ENCODE measurements at regions not wholly inside any gene's neighbourhood (a gene's known extent, or its start where the extent isn't known, plus 50 kb on each side); places are given as distances from the start of the nearest gene placed in this dataset.

GRCh38 chr9:627336-627970, 214.0 kb upstream of the DMRT1 start:
- no peak overlapping the region for H3K27ac ChIP-seq (ENCODE audit: low read depth in 1 of 2, low read length in 2 of 2)
- no peak overlapping the region for H3K9ac ChIP-seq (ENCODE audit: low read depth in 1 of 2, low read length in 2 of 2)
- no peaks in the 10 kb centered on the region for H3K4me1 ChIP-seq (ENCODE audit: control insufficient read depth in 4 of 4, insufficient read depth in 4 of 4, low read length in 3 of 4)
- no peaks in the 10 kb centered on the region for H3K36me3 ChIP-seq (ENCODE audit: control insufficient read depth in 4 of 4, insufficient read depth in 3 of 4, low read depth in 1 of 4, low read length in 3 of 4)
- H3K9me3 ChIP-seq (ENCODE audit: control insufficient read depth in 4 of 4, low read length in 3 of 4), result no peaks in the 10 kb centered on the region
- WGBS, result 66% methylated on average over 2 of the region's 2 CpGs
- TF ChIP-seq FOXA1 (IDR thresholded peaks at IDR 0.05), result no peak
- no peak for TF ChIP-seq EGR1 (IDR thresholded peaks at IDR 0.05; ENCODE audit: low read depth in 2 of 2)
- H3K4me3 ChIP-seq (ENCODE audit: low read depth in 1 of 3, low read length in 3 of 3), result no peak overlapping the region
- no peaks in the 10 kb centered on the region for H3K27me3 ChIP-seq (ENCODE audit: control insufficient read depth in 4 of 4, insufficient read depth in 4 of 4, low read length in 3 of 4)
- DNase-seq (ENCODE audit: low spot score), result no peak

- no peaks in the 10 kb centered on the region for H3K36me3 ChIP-seq (ENCODE audit: control insufficient read depth in 4 of 4, insufficient read depth in 3 of 4, low read depth in 1 of 4, low read length in 3 of 4)
- H3K27ac ChIP-seq (ENCODE audit: low read depth in 1 of 2, low read length in 2 of 2), result no peak overlapping the region
- no peak for DNase-seq (ENCODE audit: low spot score)
- TF ChIP-seq NR2F2 (IDR thresholded peaks at IDR 0.05) (no peak), TAF1 (conservative IDR thresholded peaks at IDR 0.05) (no peak), EGR1 (IDR thresholded peaks at IDR 0.05; ENCODE audit: low read depth in 2 of 2) (no peak), CTCF (IDR thresholded peaks at IDR 0.05; ENCODE audit: low read depth, low read length, missing input control) (no peak), RAD21 (IDR thresholded peaks at IDR 0.05) (no peak), RXRA (IDR thresholded peaks at IDR 0.05) (no peak), REST (IDR thresholded peaks at IDR 0.05) (no peak), HNF4G (IDR thresholded peaks at IDR 0.05) (no peak), MAX (IDR thresholded peaks at IDR 0.05) (no peak), HNF4A (conservative IDR thresholded peaks at IDR 0.05) (no peak), GABPA (IDR thresholded peaks at IDR 0.05 in 1 of 2, conservative IDR thresholded peaks at IDR 0.05 in 1 of 2) (no peak), YY1 (IDR thresholded peaks at IDR 0.05) (no peak), JUND (IDR thresholded peaks at IDR 0.05) (no peak), FOXA2 (IDR thresholded peaks at IDR 0.05) (no peak), FOXA1 (IDR thresholded peaks at IDR 0.05) (no peak), ATF3 (IDR thresholded peaks at IDR 0.05) (no peak), ZBTB33 (IDR thresholded peaks at IDR 0.05) (no peak)
- H3K9ac ChIP-seq (ENCODE audit: low read depth in 1 of 2, low read length in 2 of 2), result no peak overlapping the region
- H3K9me3 ChIP-seq (ENCODE audit: control insufficient read depth in 4 of 4, low read length in 3 of 4), result no peaks in the 10 kb centered on the region
- H3K27me3 ChIP-seq (ENCODE audit: control insufficient read depth in 4 of 4, insufficient read depth in 4 of 4, low read length in 3 of 4), result no peaks in the 10 kb centered on the region
- no peaks in the 10 kb centered on the region for H3K4me1 ChIP-seq (ENCODE audit: control insufficient read depth in 4 of 4, insufficient read depth in 4 of 4, low read length in 3 of 4)
- 77% methylated on average over 3 of the region's 3 CpGs for WGBS
- H3K4me3 ChIP-seq (ENCODE audit: low read depth in 1 of 3, low read length in 3 of 3), result no peak overlapping the region
Observed at GRCh38 chr9:629146-629545, 212.4 kb upstream of the DMRT1 start.
